A673 (cell line): ENCODE measurements at regions not wholly inside any gene's neighbourhood (a gene's known extent, or its start where the extent isn't known, plus 50 kb on each side); places are given as distances from the start of the nearest gene placed in this dataset.

Experiments used
- BruUV-seq: library from RNA; stranded (reverse); fragments of 400-500 nt; replicated peaks from 2 replicates; lab custom pipeline; 2021; lab: Mats Ljungman, UMichigan
- CTCF ChIA-PET: fragments of 300-600 bp; sonication (Branson Sonifier 250); formaldehyde crosslinking; loops from one replicate; lab custom pipeline; 2022; ENCODE audit warnings: antibody characterized with exemption; lab: Charles Lee
- POLR2A ChIA-PET: fragments of 300-600 bp; sonication (Branson Sonifier 250); formaldehyde crosslinking; loops from one replicate; lab custom pipeline; 2022; ENCODE audit warnings: antibody characterized with exemption; ENCODE audit not compliant: low non-redundant PET; lab: Charles Lee
- DNase-seq: peaks from one replicate; pipeline ENCODE4 v3.0.0-alpha.2; 2015; ENCODE audit warnings: low spot score
- H3K27ac ChIP-seq: fragments of 200-600 bp; sonication (generic); 2 replicates; pipeline ENCODE4 v1.5.1; 2016; ENCODE audit warnings: mixed run types, low read depth, mild to moderate bottlenecking, mixed read lengths, antibody characterized with exemption, low read length; ENCODE audit not compliant: poor library complexity, severe bottlenecking
- H3K27me3 ChIP-seq: fragments of 200-600 bp; sonication (generic); replicated peaks from 2 replicates; pipeline ENCODE4 v1.6.1; 2017; ENCODE audit warnings: mixed run types, low read depth, mild to moderate bottlenecking, mixed read lengths, antibody characterized with exemption, low read length; ENCODE audit not compliant: insufficient read depth, poor library complexity
- H3K36me3 ChIP-seq: fragments of 200-600 bp; sonication (generic); 2 replicates; pipeline ENCODE4 v1.6.1; 2016; ENCODE audit warnings: mixed run types, mild to moderate bottlenecking, mixed read lengths, antibody characterized with exemption, low read length; ENCODE audit not compliant: insufficient read depth, poor library complexity, severe bottlenecking
- H3K4me1 ChIP-seq: fragments of 200-600 bp; sonication (generic); 2 replicates; pipeline ENCODE4 v1.6.1; 2017; ENCODE audit warnings: mixed run types, mild to moderate bottlenecking, mixed read lengths, antibody characterized with exemption, low read length; ENCODE audit not compliant: insufficient read depth, poor library complexity, severe bottlenecking
- H3K4me3 ChIP-seq: fragments of 200-600 bp; sonication (generic); 2 replicates; pipeline ENCODE4 v1.5.1; 2016; ENCODE audit warnings: low read depth, mixed run types, mild to moderate bottlenecking, mixed read lengths, low read length; ENCODE audit not compliant: poor library complexity, severe bottlenecking
- H3K9me3 ChIP-seq: fragments of 200-600 bp; sonication (generic); 2 replicates; pipeline ENCODE4 v1.6.1; 2016; ENCODE audit warnings: mixed run types, low read depth, mild to moderate bottlenecking, mixed read lengths, antibody characterized with exemption, low read length; ENCODE audit not compliant: poor library complexity, severe bottlenecking
- EZH2 ChIP-seq: fragments of 200-600 bp; sonication (generic); IDR thresholded peaks from 2 replicates; pipeline ENCODE4 v1.6.1; 2017; ENCODE audit warnings: borderline replicate concordance, low read depth, mild to moderate bottlenecking, mixed read lengths, antibody characterized with exemption, low read length; ENCODE audit not compliant: poor library complexity, severe bottlenecking
- intact Hi-C: fragments of 100-400 bp; cut with micrococcal nuclease; formaldehyde crosslinking; loops from one replicate; pipeline ENCODE4 v1.10.0; 2022; ENCODE audit not compliant: unreplicated experiment
- TF ChIP-seq, protein P1 (sequence below): fragments of 300-800, 200-600 bp; sonication (generic); conservative IDR thresholded peaks from 2 replicates; pipeline ENCODE4 v1.5.1; 2017; ENCODE audit warnings: low read depth, mild to moderate bottlenecking, antibody characterized with exemption, low read length, moderate library complexity, mixed read lengths

DNA sequence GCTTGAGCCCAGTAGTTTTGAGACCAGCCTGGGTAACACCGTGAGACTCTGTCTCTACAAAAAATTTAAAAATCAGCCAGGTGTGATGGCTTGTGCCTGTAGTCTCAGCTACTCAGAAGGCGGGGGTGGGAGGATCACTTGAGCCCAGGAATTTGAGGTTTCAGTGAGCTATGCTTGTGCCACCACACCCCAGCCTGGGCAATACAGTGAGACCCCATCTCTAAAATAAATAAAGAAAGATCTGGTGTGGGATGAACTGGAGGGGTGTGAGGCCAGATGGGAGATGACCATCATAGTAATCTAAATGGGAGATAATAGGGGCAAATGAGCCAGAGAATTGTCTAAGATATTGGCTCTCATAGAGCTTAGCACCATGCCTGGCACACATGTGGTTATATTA lies 60.1 kb upstream of the TRABD2B start:
- no peak overlapping the region for H3K4me3 ChIP-seq
- ChIA-PET POLR2A (no interaction called here), CTCF (no interaction called here)
- intact Hi-C loops: loop anchor here (10.0 kb wide), 1 partner anchor 322 kb away; no protein-coding TSS in a partner anchor
- peaks cover 53% of the 10 kb centered on the region for H3K27me3 ChIP-seq
- BruUV-seq: no TSS peak
- peaks cover 20% of the 10 kb centered on the region for H3K4me1 ChIP-seq
- no peaks in the 10 kb centered on the region for H3K9me3 ChIP-seq
- no peak for TF ChIP-seq EZH2
- TF ChIP-seq, protein P1, sequence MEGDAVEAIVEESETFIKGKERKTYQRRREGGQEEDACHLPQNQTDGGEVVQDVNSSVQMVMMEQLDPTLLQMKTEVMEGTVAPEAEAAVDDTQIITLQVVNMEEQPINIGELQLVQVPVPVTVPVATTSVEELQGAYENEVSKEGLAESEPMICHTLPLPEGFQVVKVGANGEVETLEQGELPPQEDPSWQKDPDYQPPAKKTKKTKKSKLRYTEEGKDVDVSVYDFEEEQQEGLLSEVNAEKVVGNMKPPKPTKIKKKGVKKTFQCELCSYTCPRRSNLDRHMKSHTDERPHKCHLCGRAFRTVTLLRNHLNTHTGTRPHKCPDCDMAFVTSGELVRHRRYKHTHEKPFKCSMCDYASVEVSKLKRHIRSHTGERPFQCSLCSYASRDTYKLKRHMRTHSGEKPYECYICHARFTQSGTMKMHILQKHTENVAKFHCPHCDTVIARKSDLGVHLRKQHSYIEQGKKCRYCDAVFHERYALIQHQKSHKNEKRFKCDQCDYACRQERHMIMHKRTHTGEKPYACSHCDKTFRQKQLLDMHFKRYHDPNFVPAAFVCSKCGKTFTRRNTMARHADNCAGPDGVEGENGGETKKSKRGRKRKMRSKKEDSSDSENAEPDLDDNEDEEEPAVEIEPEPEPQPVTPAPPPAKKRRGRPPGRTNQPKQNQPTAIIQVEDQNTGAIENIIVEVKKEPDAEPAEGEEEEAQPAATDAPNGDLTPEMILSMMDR: no peak
- no peaks in the 10 kb centered on the region for H3K36me3 ChIP-seq
- no peak for DNase-seq
- no peak overlapping the region for H3K27ac ChIP-seq

DNA sequence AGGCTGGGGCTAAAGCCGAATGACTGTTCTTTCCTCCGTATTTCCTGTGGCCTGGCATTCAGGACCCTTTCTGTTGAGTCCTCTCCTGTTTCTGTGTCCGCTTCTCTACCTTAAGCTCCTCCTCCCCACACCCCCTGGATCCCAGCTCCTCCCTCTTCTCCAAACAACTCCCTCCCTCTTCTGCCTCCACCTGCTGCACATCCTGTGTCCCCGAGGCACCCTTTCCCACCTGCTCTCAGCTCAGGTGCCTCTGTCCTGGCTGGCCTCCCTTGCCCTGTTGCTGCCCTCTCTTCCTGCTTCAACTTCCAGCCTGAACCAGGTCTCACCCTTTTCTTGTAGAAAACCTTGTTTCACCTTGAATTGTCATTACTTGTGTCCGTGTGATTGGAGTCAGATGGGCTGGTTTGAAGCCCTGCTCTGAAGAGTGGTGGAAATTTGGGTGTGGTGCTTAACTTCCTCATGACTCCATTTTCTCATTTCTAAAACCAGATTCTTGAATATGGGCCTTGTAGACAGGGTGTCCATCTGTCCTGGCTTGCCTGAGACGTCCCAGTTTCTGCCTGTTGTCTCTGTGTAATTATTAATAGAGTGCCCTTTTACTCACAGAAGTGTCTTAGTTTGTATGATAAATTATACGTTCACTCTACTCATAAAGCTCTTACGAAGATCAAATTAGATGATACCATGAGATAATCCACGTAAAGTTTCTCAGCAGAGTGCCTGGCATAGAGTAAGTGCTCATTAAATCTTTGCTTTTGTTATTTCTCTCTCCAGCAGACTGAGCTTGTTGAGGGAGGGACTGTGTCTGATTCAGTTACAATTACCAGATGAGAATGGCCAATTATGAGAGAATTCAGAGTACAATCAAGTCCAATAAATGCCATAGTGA lies 58.9 kb upstream of the TRABD2B start:
- no TSS peak for BruUV-seq
- no peak for DNase-seq
- Histone ChIP-seq H3K4me1 (peaks cover 30% of the 10 kb centered on the region), H3K27ac (no peak overlapping the region), H3K4me3 (no peak overlapping the region), H3K27me3 (peaks cover 49% of the 10 kb centered on the region), H3K36me3 (no peaks in the 10 kb centered on the region), H3K9me3 (no peaks in the 10 kb centered on the region)
- intact Hi-C loops: loop anchor here (10.0 kb wide), 1 partner anchor 321 kb away; no protein-coding TSS in a partner anchor
- TF ChIP-seq, protein P1: no peak
- TF ChIP-seq EZH2: no peak
- ChIA-PET CTCF (no interaction called here), POLR2A (no interaction called here)

DNA sequence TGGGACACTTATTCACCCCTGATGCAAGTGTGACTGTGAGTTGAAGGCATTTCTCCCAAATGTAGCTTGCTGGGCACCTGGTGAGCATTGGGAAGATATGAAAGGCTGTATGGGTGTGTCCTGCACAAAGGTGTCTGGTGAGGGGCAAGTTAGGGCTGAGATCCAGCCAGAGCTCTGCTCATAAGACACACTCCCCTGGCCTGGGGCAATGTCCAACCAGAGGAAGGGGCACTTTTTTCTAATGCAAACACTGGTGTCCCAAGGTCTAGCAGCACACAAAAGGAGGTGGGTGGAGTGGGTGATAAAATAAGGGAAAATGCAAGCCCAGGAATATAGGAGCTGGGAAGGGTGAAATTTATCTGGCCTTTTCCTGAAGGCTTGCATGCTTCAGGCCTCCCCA lies 57.0 kb upstream of the TRABD2B start:
- no peak overlapping the region for H3K4me3 ChIP-seq
- DNase-seq: no peak
- intact Hi-C loops: loop anchor here (10.0 kb wide), 1 partner anchor 319 kb away; no protein-coding TSS in a partner anchor
- H3K9me3 ChIP-seq: no peaks in the 10 kb centered on the region
- no peak for TF ChIP-seq EZH2
- TF ChIP-seq, protein P1: no peak
- H3K4me1 ChIP-seq: peaks cover 30% of the 10 kb centered on the region
- ChIA-PET CTCF (no interaction called here), POLR2A (no interaction called here)
- H3K36me3 ChIP-seq: no peaks in the 10 kb centered on the region
- BruUV-seq: no TSS peak
- peaks cover 37% of the 10 kb centered on the region for H3K27me3 ChIP-seq
- H3K27ac ChIP-seq: no peak overlapping the region
